ENCODE measurements at regions not wholly inside any gene's neighbourhood (a gene's known extent, or its start where the extent isn't known, plus 50 kb on each side); places are given as distances from the start of the nearest gene placed in this dataset.

DNA sequence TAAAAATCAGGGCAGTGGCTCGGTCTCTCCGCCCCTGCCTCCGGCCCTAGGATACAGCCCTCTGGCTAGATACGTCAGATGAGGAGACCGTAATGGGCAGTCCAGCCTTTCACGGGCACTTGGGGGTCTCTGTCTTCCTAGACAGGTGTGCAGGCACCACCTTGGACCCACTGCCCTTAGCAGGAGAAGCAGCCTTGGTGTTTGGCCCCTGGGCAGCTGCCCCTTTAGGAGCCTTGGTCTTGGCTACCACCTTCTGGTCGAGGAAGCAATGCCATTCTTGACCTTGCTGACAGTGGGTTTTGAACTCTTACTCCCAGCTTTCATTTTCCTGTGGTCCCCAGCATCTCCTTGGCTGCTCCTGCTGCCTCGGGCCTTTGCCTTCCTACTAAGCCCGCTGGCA lies 149.7 kb upstream of the FRMD4B start:
- DNase-seq (ENCODE audit: low read depth) = no peak

DNA sequence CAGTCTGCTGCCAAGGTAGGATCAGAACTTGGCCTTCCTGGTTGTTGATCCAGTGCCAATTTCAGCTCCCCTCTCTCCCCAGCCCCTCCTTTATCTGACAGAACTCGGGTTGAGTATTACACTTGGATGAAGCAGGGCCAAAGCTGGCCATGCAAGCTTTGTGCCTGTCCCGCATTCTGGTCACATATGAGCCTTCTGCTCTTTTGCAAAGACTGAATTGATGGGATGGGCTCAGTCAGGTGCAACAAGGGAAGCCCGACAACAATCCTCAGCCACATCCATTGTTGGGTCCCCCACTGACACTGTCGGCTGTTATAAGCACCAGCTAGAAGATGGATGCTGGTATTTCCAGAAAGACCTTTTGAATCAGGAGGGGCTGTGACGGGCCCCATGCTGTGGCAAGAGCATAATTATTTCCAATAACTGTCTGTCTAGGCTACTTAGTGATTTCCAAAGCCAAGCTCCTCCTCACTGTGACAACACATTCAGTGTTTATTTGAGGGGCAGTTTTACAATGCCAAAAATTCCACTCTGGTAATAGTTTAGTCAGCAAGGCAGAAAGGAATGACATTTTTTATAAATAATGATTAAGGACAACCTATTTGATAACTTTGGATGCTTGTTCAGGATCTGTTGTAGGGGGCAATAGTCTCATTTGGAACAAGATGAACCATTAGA lies 146.8 kb upstream of the FRMD4B start:
- no peak for DNase-seq (ENCODE audit: low read depth)

DNA sequence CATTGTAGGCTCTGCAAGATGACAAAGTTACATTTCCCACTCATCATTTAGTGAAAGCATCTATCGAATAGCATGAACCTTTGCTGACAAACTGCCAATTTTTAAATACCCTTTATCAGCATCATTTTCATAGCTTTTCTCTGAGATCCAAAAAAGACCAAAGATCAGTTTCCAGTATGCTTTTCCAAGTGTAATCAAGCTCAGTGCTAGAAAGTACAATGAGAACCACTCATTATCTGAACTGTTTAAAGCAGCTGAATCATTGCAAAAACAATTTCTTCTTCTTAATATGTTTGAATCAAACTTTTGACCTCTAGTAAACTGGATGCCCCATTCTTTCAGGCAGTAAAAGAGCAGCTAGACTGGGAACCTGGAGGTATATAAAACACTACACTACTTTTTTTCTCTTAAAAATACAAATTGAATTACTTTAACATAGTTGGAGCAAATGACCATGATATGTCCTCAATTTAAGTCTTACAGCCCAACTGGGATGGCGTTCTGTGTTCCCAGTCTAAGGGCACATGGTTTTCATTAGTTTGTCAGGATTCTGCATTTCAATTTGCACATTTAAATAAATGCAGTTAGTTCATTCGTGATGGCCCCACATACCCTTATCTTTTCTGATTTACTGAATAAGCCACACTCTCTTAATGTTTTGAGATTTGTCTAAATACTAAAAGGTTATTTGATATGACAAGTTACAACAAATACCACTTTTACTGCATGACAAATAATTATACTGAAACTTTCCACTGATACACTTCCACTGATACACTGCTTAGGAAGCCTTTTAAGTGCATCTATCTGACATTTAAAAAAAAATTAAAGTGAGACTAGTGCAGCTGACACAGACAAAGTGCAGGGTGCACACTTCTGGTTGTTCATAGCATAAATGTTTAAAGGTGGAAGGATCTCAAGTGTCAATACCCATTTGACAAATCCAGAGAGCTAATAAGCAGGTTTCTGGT lies 146.0 kb upstream of the FRMD4B start:
- no peak for DNase-seq (ENCODE audit: low read depth)

DNA sequence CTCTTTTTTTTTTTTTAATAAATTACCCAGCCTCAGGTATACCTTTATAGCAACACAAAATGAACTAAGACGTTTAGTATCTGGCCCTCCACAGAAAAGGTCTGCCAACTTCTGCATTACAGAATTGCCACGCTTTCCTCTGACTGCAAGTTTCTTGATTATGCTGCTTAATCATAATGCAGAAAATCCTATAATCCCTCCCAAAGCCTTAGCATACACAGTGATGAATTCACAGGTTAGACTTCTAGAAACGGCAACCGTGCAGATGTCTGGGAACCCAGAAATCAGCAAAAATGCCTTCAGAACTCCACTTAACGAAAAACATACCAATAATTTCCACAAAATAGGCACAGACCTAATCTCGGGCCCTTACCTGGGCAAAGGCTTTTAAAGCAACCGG lies 144.7 kb upstream of the FRMD4B start:
- DNase-seq (ENCODE audit: low read depth) = no peak

DNA sequence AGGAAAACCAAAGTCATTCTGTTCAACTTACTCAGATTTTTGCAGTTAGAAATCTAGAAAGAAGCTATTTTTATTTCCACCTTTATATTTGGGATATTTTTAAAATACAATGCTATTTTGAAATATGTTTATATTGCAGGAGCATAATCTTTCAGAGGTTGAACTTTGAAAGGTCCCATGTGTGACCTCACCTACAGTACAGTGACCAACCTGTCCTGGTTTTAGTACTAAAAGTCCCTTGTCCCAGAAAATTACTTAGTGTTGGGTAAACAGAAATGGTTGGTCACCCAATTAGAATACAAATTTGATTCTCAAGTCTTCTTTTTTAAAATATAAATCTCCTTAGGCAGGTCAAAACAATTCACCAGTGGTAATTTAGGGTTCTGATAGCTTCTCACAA lies 141.6 kb upstream of the FRMD4B start:
- no peak for DNase-seq (ENCODE audit: low read depth)

DNA sequence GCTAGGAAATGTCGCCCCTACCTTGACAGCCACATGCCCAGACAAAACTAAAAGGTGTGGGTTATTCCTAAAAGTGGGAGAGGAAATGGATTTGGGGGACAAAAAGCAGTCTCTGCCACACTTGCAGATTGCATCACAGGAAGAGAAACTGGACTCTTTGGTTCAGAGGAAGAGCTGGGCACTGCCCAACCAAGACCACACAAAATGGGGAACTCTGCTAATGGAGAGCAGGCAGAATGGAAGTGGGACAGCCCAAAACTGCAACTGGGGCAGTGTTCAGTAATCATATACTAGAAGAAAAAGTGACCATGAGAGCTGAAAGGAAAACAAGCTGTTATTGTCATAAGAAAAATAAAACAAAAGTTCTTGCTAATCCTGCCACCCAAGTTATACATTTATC lies 138.9 kb upstream of the FRMD4B start:
- no peak for DNase-seq (ENCODE audit: low read depth)

DNA sequence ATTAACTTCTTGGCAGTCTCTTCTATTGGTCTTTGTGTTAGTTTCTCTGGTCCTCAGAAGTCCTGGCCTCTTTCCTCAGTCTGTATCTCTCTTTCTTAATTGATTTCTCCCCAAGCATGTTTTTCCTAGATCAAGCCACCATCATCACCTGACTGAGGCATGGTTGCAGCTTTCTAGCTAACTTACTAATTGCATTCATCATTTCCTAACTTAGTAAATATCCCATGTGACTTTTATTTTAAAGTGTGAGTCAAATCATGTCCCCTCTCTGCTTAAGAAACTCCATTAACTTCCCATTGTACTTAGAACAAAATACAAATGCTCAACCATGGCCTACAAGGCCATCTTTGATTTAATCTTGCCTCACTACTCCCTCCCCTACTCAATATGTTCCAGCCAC lies 135.4 kb upstream of the FRMD4B start:
- DNase-seq (ENCODE audit: low read depth) = no peak

DNA sequence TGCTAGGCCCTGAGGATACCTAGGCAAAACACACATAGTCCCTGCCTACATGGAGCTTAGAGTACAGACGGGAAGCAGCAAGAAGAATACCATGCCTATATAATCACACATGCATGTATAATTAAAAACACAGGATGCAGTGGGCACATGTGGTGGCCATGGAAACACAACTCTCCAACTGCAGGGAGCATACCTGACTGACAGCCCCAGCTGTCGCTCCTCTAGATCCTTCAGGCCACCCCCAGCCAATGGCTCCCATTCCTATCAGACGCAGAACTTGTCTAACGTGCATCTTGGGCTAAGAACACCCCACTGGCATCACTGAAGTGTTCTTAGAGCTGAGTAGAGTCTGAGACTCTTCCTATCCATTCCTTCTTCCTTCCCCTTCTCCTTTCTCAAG lies 125.5 kb upstream of the FRMD4B start:
- DNase-seq (ENCODE audit: low read depth) = no peak

DNA sequence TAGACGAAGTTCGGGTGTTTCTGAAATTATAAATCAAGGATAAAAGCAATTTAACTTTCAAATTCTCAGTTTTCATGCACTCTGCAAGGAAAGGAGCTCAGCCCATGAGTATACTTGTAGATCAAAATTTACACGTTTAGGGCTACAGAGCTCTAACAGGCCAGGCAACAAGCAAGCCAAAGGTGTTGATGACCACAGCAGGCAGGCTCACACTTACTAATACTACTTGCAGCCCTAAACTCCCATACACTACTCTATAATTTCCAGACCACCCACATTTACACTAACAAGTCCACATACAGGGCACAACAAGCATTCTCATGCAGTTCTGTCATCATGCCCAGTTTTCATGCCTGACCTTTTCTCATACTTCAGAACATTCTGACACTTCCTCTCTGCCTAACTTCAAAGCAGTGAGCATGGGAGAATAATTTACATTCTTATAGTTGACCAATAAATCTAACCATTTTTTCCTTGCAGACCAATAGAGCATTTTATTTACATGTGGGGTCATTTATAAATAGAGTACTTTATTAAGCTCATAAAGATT lies 124.7 kb upstream of the FRMD4B start:
- DNase-seq (ENCODE audit: low read depth) = no peak

DNA sequence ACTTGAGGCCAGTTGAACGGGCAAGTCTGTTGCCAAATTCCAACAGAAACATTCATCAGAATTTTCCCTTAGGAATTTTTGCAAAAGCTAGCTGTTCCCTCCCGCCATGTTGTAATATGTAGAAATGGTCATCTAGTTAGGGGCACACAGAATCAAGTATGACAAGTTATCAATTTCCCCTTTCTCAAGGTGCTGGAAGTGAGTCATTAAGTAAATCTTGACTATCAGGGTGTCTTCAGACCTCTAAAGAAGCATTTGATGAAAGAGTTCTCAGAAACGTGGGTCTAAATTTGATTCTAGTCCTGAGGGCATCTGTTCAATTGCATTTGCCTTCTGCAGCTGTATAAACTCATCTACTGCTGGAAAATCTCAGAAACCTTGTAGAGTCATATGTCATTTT lies 123.4 kb upstream of the FRMD4B start:
- no peak for DNase-seq (ENCODE audit: low read depth)

DNA sequence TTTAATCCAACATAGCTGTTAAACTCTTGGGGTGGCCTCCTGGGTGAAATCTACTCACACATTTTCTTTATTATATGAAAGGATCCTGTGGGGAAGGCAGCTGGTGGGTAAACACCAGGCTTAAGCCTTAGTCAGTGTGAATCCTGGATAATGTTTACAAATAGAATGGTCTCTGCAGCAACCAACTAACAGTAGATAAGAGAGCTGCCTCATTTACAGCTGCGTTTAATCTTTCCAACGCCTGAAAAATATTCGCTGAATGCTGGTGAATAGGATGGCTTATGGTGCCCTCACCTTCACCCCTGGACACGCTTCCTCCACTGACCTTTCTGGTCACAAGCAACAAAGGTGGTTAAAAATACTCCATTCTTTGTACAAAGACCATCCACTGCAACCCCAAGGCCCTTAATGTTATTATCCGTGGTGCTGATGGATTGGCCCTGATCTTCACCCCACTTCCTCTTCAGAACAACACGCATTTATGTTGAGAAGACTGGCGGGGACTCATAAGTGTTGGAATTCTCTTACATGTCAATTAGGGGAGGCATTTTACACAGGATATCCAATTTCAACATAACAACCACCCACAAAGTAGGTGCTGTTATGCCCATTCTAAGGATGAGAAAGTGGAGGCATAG lies 120.0 kb upstream of the FRMD4B start:
- no peak for DNase-seq (ENCODE audit: low read depth)

DNA sequence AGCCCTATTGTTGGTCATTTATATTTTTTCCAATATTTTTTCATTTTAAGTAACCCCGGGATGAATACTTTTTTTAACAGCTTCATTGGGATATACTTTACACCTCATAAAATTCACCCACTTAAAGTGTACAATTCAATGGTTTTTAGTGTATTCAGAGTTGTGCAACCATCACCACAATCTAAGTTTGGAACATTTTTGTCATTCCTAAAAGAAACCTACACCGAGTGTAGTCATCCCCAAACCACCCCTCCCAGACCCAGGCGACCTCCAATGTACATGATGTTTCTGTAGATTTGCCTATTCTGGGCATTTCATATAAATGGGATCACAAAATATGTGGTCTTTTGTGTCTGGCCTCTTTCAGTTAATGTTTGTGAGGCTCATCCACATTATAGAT lies 118.3 kb upstream of the FRMD4B start:
- no peak for DNase-seq (ENCODE audit: low read depth)

DNA sequence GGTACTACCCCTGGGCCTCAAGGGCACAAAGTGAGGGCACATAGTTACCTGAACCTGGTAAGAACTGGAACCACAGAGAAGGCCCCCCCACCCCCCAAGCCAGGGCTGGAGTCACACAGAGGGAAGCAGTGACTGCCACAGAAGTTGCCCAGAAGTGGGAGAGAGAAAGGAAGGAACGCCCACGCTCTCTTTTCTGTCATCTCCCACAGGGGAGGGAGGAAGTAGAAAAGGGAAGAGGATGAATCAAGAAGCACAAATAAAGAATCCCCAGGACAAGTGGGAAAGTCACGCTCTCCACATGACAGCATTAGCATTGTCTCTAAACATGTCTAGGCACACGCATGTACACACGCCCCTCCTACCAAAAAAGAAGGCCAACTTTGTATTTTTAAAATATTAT lies 114.7 kb upstream of the FRMD4B start:
- DNase-seq (ENCODE audit: low read depth) = no peak

DNA sequence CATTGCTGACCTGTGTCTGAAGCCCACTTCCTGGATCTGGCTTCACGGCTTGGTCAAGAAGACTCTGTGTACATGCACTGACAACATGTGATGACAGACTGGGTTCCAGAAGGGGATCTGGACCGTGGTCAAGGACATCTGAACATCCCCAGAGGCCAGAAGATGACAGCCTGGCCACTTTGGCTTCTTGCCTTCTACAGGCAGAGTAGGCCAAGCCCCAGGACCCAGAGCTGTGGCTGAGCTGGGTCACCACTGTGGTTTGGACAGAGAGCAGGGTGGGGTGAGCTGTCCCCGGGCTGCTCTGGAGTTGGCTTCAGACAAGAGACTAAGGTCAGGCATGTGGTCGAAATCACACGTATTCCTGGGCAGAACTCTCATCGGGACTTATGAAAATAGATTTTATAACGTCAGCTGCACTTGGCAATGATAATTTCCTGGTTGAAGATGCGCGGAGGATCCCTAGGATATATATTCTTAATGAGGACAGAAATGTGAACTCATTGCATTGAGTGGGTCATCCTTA lies 114.1 kb upstream of the FRMD4B start:
- no peak for DNase-seq (ENCODE audit: low read depth)

DNA sequence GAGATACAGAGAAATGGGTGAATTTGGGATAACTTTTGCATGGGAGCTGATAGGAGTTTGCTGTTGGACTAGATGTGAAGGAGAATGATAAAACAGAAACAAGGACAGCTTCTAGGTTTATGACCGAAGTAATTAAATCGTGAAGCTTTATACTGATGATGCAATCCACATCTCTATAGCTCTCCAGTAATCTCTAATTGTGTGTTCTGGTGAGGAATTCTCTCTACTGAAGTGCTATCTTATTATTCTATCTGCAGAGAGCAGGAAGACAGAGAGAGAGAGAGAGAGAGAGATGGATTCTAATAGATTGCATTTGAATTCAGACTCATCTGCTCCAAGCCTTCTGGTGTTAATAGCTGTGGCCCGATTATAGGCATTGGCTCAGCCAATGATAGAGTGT lies 113.5 kb upstream of the FRMD4B start:
- no peak for DNase-seq (ENCODE audit: low read depth)

DNA sequence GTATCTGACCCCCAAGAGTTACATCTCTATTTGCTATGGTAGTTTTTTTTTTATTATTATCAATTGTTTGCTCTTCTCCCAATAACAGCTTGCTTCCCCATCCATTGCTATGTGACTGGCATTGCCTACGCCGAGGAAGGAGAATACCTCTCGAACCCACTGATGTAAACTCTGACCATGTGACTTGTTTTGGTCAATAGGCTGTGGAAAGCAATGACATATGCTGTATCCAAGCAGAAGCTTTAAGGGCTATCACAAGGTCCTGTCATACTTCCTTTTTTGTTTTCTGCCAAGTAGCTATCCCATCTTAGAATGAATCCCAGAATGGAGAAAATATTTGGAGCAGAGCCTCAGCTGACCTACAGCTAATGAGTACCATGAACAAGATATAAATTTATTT lies 111.0 kb upstream of the FRMD4B start:
- no peak for DNase-seq (ENCODE audit: low read depth)

DNA sequence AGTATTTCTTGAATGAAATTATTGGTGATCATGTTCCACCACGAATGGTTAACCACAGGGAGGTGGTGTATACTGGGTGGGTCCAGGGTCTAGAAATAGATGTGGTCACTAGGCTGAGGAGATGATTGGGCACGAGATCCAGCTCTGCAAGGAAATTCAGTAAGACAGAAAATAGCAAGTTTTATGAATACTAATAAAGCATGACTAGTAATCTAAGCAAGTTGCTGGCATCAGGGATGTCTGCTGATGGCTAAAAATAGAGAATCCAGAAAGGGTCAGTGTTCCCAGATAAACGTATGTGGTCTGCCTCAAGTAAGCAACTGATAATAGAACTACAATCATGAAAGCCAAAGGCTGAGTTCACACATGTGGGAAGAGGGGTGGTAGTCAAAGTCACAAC lies 108.3 kb upstream of the FRMD4B start:
- DNase-seq (ENCODE audit: low read depth) = no peak

DNA sequence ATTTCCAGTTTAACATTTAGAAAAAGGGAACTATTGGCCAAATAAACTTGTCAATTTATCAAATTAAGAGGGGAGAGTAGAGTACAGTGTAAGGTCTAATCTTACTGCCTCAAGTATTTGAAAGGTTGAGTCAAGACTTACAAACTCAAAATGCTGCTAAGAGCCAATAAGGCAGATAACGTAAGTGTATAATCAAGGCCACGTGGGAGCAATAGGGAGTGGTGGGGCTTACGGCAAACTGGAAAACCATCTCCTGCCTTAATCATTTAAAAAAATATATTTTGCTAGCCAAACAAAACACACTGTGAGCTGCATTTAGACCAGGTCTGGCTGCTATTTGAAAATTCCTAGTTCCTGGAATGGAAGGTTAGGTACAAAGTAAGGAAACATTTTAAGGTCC lies 107.3 kb upstream of the FRMD4B start:
- no peak for DNase-seq (ENCODE audit: low read depth)

DNA sequence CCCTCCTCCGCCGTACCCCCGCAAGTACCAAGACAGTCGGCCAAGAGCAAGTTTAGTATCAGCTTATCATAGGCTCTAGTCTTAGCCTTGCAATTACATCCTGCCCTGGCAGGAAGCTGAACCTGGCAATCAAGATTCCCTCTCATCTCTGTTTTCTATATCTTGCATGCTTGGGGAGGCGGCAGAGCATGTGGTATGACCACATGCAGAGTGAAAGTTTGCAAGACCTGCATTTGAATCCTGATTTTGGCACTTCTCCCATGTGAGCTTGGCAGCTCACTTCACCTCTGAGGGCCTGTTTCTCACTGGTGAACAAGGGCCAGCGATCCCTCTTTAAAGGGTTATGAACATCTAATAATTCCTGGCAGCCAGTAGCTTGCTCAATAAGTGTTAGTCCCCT lies 106.1 kb upstream of the FRMD4B start:
- DNase-seq (ENCODE audit: low read depth) = no peak

DNA sequence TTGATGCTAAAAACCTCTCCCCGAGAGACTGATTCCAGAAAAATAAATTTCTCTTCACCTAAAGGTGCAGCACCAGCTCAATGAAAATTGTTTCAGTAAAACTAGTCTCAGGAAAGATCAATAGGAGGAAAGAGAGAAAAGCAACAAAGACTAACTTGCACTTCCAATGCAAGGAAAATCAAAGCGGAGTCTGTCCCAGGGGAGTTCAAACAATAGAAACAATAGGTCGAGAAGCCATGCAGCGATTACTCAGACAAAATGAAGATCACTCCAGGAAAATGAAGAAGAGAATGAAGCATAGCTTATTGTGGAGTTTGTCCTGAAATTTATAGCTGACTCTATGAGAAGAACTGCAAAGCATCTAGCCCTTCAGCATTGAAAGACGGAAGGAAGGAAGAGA lies 105.1 kb upstream of the FRMD4B start:
- no peak for DNase-seq (ENCODE audit: low read depth)

DNA sequence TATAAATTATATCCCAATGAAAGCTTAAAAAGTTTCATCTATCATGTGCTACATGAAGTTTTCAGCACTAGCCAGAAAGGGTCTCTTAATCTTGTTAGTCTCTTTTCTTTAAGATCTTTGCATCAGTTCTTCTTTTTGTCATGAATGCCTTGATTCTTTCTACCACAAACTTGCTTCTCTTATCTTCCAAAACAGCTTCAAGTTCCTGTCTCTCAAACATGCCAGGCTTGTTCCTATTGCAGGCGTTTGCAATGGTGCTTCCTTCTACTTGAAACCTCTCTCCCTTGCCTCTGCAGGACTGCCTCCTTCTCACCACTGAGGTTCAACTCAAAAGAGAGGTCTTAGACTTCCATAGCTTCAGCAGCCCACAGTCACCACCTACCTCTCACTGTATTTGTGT lies 104.3 kb upstream of the FRMD4B start:
- no peak for DNase-seq (ENCODE audit: low read depth)

DNA sequence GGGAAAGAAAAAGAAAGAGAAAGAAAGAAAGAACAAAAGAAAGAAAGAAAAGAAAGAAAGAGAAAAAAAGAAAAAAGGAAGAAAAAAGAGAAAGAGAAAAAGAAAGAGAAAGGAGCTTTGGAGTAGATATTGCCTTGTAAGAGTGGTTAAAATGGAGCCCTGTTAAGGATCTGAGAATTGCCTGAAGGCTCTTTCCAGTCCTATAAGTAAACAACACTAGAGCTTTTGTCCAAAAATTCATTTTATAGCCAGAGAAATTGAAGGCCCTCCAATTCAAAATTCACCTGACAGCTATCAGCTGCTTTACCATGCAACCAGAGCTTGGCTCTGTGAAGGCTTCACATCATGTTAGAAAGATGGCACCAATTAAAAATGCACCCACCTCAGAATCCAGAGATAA lies 102.1 kb upstream of the FRMD4B start:
- no peak for DNase-seq (ENCODE audit: low read depth)

DNA sequence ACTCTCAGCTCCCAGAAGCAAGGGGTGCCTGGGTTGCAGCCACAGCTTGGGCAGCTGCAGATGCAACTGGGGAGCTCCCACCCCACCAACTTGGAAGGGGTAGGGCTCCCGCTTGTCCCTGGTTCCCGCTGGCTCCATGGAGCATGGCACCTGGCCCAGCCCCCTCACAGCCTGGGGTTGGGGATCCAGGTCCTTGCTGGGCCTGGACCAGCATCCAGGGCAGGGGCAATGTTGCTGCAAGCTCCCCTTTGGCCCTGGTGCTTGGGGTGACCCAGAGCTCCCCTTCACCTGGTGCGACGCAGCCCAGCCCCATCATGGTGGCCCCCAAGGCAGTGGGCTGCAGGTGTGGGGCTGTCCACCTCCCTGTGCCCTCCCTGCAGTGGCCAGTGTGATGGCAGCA lies 99.6 kb upstream of the FRMD4B start:
- DNase-seq (ENCODE audit: low read depth) = no peak

Data from HS-5 (cell line).